HK-2 (cell line): ENCODE measurements at regions not wholly inside any gene's neighbourhood (a gene's known extent, or its start where the extent isn't known, plus 50 kb on each side); places are given as distances from the start of the nearest gene placed in this dataset.
"Not testable (repeated sequence)": the region's sequence is repeated elsewhere in the genome, so short reads cannot be mapped to it uniquely, and the experiment has no call there.

ENCODE experiments used
- DNase-seq: peaks from one replicate; pipeline ENCODE4 v3.0.0-alpha.2; 2018; ENCODE audit not compliant: unreplicated experiment

GRCh38 chr15:99455789-99456160 lies 110.0 kb upstream of the MEF2A start:
- DNase-seq, result no peak

DNA sequence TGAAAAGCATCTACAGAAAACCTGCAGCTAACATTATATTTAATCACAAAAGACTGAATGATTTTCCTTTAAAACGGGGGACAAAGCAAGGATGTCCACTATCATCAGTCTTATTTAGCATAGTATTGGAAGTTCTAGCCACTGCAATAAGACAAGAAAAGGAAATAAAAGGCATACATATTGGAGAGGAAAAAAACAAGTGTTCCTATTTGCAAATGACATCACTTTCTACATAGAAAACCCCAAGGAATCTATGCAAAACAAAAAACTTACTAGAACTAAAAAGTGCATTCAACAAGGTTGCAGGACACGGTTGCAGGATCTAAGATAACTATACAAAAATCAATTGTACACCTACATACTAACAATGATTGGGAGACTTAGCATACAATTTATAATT lies 101.6 kb upstream of the MEF2A start:
- no peak for DNase-seq

GRCh38 chr15:99466701-99467337 lies 99.0 kb upstream of the MEF2A start:
- DNase-seq, result no peak

DNA sequence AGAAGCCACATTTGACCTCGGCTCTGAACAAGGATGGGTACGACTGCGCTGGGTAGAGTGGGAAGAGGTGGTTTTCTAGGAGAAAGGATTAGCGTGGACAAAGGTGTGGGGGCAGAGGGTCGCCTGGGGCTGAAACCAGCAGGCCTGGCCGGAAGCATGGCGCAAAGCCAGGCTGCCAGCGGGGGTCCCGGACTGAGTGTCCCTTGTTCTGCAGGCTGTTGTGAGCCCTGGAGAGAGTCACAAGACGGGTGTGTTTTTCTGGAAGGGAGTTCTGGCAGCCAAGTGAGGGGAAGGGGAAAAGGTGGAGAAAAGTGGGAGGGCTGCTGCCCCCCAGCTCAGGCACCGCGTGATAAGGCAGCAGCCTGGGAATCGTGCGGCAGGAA lies 98.5 kb upstream of the MEF2A start:
- no peak for DNase-seq

DNA sequence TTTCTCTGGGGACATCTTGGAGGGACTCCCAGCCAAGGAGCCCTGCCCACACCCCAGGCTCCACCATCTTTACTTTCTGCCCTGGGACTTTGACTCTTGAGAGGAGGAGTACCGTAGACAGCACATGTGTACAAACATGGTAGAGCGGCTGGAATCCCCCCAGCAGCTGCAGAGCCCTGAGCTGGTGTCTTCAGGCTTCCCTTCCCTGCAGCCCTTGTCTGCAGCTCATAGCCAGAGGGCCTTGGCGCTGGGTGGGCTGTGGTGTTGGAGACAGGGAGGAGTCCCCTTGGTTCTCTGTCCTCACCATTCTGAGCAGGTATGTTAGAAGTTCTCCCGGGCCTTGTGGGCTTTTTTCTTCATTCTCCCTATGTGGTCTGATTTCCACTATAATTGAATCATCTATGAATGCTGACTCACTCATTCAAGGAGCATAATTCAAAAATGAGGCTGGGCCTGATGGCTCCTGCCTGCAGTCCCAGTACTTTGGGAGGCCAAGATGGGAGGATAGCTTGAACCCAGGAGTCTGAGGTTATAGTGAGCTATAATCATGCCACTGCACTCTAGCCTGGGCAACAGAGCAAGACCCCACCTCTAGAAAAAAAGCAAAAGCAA lies 97.8 kb upstream of the MEF2A start:
- no peak for DNase-seq

DNA sequence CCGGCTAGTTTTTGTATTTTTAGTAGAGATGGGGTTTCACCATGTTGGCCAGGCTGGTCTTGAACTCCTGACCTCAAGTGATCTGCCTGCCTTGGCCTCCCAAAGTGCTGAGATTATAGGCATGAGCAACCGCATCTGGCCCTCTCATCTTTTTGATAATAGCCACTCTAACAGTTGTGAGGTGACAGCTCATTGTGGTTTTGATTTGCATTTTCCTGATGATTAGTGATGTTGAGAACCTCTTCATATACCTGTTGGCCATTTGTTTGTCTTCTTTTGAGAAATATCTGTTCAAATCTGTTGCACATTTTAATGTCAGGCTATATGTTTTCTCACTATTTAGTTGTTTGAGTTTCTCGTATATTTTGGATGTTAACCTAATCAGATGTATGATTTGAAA lies 95.6 kb upstream of the MEF2A start:
- not testable (repeated sequence) for DNase-seq

GRCh38 chr15:99472416-99473145 lies 93.2 kb upstream of the MEF2A start:
- DNase-seq, result no peak

DNA sequence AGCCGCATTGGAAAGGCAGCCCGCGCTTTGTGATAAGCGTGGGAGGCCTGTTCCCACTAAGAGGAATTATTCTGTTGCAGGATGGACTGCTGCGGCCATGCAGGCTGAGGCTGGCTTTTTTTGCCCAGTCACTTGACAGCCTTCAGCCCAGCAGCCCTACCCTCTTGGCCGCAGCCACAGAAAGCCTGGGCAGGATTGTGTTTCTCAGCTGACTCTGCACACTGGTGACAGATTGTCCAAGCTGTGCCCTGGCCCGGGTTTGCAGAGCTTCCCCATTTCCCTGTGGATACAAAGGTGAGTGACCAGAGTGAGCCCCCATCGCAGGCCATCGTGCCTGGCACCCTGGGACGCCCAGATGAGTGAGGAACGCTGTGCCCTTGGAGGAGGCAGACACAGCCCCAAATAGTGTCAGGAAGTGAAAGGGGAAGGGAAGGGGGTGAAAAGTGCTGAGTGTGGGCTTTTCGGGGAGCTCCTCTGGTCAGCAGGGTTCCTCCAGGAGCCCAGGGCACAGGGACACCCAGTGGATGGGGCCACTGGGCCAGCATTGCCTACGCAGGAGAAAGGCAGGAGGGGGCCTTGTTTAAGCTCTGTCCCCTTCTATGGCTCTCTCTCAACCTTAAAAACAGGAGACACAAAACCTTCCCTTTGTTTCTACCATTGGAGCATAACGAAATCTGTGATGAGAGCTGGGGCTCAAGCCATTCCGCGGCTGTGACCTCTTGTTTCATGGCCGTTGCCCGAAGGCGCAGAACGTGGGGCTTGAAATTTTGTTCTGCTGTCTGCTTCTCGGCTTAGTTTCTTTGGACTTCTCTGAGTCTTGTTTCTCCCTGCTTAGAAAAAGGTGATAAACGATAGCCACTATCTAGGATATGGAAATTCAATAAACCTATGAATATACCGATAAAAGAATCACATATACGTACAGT lies 91.5 kb upstream of the MEF2A start:
- DNase-seq, result no peak

DNA sequence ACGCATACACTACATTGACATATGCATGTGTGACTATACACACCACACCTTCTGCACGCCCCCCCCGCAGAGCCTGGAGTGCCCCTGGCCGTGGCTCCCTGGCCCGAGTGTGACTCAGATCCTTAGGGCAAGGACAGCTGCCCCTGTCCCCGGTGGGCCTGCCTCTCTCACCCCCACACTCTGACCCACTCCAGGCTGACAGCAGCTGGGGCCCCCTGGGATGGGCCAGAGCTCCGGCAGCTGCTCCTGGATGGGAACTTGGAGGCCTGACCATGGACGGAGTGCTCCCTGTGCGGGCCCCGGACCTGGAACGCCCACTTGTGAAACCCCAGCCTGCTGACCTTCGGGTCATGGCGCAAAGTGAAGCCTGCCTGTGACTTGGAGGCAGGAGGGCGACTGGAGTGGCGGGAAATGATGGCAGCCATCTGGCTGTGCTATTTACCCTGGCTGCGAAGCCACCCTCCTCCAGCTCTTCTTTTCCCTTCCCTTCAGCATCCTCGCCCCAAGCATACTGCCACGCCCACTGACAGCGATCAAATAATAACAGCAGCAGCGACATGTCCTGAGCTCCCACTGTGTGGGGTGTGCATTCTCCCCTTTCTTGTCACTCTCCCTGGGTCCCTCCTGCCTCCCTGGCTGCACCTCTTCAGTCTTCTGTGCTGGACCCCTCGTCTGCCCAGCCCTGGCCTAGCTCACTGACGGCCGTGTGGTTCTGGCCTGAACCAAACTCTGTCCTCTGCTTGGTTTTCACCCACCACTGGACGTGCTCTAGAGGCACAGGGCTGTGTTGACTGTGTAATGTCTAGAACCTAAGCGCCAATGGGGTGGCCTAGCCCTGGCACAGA lies 90.7 kb upstream of the MEF2A start:
- no peak for DNase-seq

DNA sequence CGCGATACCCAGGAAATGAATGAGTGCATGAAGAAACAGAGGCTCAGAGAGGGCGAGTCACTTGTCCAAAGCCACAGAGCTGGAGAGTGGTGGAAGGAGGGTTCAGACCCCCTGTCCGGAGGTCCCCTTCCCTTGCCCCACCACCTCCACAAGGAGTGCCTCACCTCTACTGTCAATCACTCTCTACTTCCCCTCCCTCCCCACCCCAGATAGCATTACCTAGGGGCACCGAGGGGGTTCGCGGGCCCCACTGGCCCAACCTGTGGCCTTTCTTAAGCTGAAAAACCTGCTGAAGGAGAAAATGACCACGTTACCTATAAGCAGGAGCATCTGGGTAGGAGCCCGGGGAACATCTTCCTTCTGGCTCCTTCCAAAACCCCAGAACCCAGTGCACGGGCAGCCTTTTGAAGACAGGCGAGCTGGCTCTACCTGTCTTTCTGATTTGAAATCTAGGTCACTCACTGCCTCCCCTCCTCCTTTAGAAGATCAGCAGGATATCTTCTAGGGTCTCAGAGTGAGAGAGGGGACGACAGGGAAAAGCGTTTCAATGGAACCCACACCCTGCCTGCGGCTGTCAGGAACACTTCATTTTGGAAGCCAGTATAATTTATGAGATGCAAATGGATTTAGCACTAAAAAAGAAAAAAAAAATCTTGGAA lies 89.9 kb upstream of the MEF2A start:
- no peak for DNase-seq

GRCh38 chr15:99476413-99477222 lies 89.2 kb upstream of the MEF2A start:
- DNase-seq, result no peak

- DNase-seq, result no peak
Observed at GRCh38 chr15:99477791-99478471, 87.9 kb upstream of the MEF2A start.

DNA sequence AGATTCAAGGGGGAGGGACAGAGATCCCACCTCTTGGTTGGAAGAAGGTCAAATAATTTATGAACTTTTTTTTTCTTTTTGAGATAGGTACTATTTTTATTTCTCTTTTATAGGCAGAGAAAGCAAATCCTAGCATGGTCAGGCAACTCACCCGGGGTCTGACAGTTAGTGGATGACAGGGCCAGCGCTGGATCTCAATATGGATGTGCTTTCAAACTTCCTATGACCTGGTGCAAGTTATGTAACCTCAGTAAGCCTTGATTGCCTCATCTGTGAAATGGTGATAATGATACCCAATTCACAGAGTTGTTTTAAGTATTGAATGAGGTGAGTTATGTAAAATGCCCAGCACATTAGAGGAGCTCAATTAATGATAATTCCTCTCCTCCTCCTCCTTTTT lies 86.8 kb upstream of the MEF2A start:
- no peak for DNase-seq

- no peak for DNase-seq
Observed at GRCh38 chr15:99480016-99480810, 85.6 kb upstream of the MEF2A start.

- DNase-seq, result no peak
Observed at GRCh38 chr15:99481113-99481950, 84.5 kb upstream of the MEF2A start.

GRCh38 chr15:99481951-99482230 lies 83.9 kb upstream of the MEF2A start:
- DNase-seq, result no peak

DNA sequence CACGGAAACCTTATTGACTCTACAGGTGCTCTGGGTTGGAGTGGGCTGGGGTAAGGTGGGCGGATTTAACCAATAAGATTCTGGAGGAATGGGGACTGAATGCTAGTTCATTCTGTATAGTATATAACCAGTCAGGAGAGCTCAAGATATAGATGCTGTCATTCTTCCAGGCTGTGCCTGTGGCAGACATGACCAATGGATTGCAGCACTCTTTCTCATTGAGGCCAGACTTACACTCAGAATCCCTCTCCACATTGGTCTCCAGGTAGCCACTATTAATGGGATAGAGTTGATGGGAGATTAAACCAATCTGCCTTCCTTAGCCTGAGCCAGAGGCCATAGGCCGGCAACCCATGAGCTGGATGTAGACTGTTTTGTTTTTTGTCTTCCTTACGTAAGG lies 82.8 kb upstream of the MEF2A start:
- no peak for DNase-seq
